Muscle of leg (tissue), 3 donors: ENCODE measurements at regions not wholly inside any gene's neighbourhood (a gene's known extent, or its start where the extent isn't known, plus 50 kb on each side); places are given as distances from the start of the nearest gene placed in this dataset.

Source experiments
- DNase-seq: peaks from one replicate; pipeline ENCODE4 v3.0.0; 2013
- H3K27ac ChIP-seq: one replicate; pipeline ENCODE4 v1.5.1; 2013; ENCODE audit warnings: mild to moderate bottlenecking, low read length, control low read depth
- H3K27me3 ChIP-seq: one replicate; pipeline ENCODE4 v1.6.1; 2013; ENCODE audit warnings: low read length; ENCODE audit not compliant: control insufficient read depth, insufficient read depth
- H3K36me3 ChIP-seq: one replicate; pipeline ENCODE4 v1.6.1; 2013; ENCODE audit warnings: low read length; ENCODE audit not compliant: control insufficient read depth, insufficient read depth
- H3K4me1 ChIP-seq: one replicate; pipeline ENCODE4 v1.6.1; 2013; ENCODE audit warnings: low read length; ENCODE audit not compliant: control insufficient read depth, insufficient read depth
- H3K4me3 ChIP-seq: one replicate; pipeline ENCODE4 v1.5.1; 2013; ENCODE audit warnings: low read length, control low read depth
- H3K9me3 ChIP-seq: replicated peaks from 2 replicates; pipeline ENCODE4 v1.6.1; 2013; ENCODE audit warnings: low read depth, low read length; ENCODE audit not compliant: control insufficient read depth
- WGBS: methylation state at CpG from one replicate; pipeline ENCODE4 v1.1.5; 2013; ENCODE audit warnings: missing lambda C conversion rate; ENCODE audit not compliant: insufficient coverage; 5-methylcytosine and 5-hydroxymethylcytosine counted together

DNA sequence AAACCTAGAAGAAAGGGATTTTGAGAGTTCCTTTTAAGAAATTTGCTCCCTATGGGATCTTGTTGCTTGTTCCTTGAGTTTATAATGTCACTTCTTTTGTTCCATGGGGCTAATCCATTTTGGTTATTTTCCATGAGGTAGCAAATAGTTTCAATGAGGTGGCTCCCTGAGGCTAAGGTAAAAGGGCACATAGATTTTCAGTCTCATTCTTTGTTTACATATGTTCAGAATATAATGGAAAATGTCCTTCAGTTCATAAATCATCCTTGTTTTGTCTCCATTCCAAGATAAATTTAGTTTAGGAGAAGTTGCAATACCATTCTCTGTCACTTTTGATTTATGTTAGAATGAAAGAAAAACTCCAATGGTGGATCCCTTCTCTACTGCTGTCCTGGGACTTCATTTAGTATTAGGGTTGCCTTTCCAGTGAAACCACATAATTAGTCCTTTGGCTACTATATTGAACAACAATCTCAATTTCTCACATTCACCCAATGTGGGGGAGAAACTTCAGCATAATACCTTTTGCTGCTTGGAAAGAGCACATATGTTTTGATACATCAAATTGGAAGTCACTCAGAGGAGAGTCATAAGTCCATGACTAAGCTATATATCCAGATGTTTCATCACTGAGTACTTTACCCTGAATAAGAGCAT, 80.9 kb upstream of the ADAMTS5 start:
- Histone ChIP-seq H3K4me3 (no peak overlapping the region), H3K4me1 (peaks cover 2% of the 10 kb centered on the region), H3K9me3 (no peaks in the 10 kb centered on the region), H3K27ac (no peak overlapping the region), H3K27me3 (no peaks in the 10 kb centered on the region), H3K36me3 (no peaks in the 10 kb centered on the region)
- peak; percentile 22 for DNase-seq

DNA sequence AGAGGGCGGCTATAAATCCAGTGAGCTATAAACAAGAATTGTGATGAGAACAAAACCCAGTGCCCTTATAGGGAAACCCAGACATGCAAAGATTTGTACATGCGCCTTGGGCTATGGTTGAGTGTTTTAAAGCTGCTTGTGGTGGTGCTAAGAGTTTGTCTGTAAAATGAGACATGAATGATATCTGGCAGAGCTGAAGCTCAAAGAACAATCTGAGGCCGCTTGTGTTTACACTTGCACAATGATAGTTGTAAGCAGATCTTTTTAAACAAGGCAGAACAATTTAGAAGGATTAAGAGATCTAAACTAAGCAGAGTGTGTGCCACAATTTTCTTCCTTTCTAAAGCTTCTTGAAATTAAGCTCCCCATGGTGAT, 80.4 kb upstream of the ADAMTS5 start:
- peak; percentile 17 for DNase-seq
- H3K36me3 ChIP-seq: no peaks in the 10 kb centered on the region

GRCh38 chr21:27045281-27045985, 78.5 kb upstream of the ADAMTS5 start:
- no peak overlapping the region for H3K27ac ChIP-seq
- H3K9me3 ChIP-seq: no peaks in the 10 kb centered on the region
- H3K4me3 ChIP-seq: no peak overlapping the region
- DNase-seq: peak; percentile 35
- no CpG with 5 or more reads among the region's 3 CpGs for WGBS
- no peaks in the 10 kb centered on the region for H3K36me3 ChIP-seq
- H3K27me3 ChIP-seq: no peaks in the 10 kb centered on the region
- H3K4me1 ChIP-seq: peaks cover 2% of the 10 kb centered on the region

More for the DNA sequence above, 80.4 kb upstream of the ADAMTS5 start:
- Histone ChIP-seq H3K27ac (no peak overlapping the region), H3K9me3 (no peaks in the 10 kb centered on the region), H3K27me3 (no peaks in the 10 kb centered on the region), H3K4me3 (no peak overlapping the region), H3K4me1 (peaks cover 2% of the 10 kb centered on the region)
- 71% methylated on average over 3 of the region's 3 CpGs for WGBS

- Histone ChIP-seq H3K27ac (no peak overlapping the region), H3K36me3 (no peaks in the 10 kb centered on the region), H3K27me3 (no peaks in the 10 kb centered on the region), H3K4me1 (peaks cover 2% of the 10 kb centered on the region), H3K4me3 (no peak overlapping the region), H3K9me3 (no peaks in the 10 kb centered on the region)
- DNase-seq: no peak
- WGBS: no CpG with 5 or more reads among the region's 1 CpG
These were observed 76.5 kb upstream of the ADAMTS5 start for GRCh38 chr21:27043377-27043776.

DNA sequence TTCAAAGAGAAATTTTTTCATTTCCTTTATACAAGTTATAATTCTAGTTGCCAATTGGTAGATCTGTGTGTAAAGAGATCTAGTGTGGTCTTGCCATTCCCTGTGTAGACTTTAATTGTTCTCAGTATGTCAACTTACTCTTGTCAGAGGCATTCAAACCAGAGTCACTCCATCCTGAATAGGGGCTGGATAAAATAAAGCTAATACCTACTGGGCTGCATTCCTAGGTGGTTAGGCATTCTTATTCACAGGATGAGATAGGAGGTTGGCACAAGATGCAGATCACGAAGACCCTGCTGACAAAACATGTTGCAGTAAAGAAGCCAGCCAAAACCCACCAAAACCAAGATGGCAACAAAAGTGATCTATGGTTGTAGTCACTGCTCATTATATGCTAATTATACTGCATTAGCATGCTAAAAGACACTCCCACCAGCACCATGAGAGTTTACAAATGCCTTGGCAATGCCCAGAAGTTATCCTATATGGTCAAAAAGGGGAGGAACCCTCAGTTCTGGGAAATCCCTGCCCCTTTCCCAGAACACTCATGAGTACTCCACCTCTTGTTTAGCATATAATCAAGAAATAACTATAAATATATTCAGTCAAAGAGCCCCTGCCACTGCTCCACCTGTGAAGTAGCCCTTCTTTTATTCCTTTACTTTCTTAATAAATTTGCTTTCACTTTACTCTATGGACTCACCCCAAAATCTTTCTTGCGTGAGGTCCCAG, 74.0 kb upstream of the ADAMTS5 start:
- Histone ChIP-seq H3K4me1 (no peaks in the 10 kb centered on the region), H3K36me3 (no peaks in the 10 kb centered on the region), H3K4me3 (no peak overlapping the region), H3K27me3 (no peaks in the 10 kb centered on the region), H3K9me3 (no peaks in the 10 kb centered on the region), H3K27ac (no peak overlapping the region)
- DNase-seq: no peak
- no CpG with 5 or more reads among the region's 2 CpGs for WGBS

GRCh38 chr21:27036736-27037301, 69.9 kb upstream of the ADAMTS5 start:
- Histone ChIP-seq H3K9me3 (no peaks in the 10 kb centered on the region), H3K4me3 (no peak overlapping the region), H3K36me3 (no peaks in the 10 kb centered on the region), H3K27me3 (no peaks in the 10 kb centered on the region), H3K27ac (peak overlapping the region; percentile 23), H3K4me1 (no peaks in the 10 kb centered on the region)
- WGBS: 43% methylated on average over 3 of the region's 3 CpGs
- peak; percentile 36 for DNase-seq

DNA sequence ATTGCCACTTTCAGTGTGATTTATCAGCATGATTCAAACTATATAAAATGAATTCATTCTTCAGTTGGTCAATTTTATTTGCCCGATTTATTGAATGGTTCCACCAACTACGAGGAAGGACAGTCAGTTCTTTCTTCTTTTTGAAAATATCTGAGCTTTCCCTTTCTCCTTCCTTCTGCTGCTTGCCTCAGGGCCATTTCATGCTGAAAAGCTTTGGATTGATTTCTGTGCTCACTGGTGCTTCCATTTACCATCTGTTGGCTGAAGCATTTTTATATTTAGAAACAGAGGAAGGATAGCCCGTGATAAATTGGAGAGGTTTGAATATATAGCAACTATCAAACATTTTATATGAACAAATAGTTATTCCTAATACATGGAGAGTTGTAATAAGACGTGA, 68.9 kb upstream of the ADAMTS5 start:
- no peaks in the 10 kb centered on the region for H3K36me3 ChIP-seq
- DNase-seq: no peak
- H3K4me3 ChIP-seq: no peak overlapping the region
- H3K27me3 ChIP-seq: no peaks in the 10 kb centered on the region
- H3K27ac ChIP-seq: no peak overlapping the region
- WGBS: no CpG with 5 or more reads among the region's 4 CpGs
- H3K9me3 ChIP-seq: no peaks in the 10 kb centered on the region
- no peaks in the 10 kb centered on the region for H3K4me1 ChIP-seq

GRCh38 chr21:27034796-27035195, 67.9 kb upstream of the ADAMTS5 start:
- no peak for DNase-seq
- H3K4me3 ChIP-seq: no peak overlapping the region
- no CpG with 5 or more reads among the region's 1 CpG for WGBS

DNA sequence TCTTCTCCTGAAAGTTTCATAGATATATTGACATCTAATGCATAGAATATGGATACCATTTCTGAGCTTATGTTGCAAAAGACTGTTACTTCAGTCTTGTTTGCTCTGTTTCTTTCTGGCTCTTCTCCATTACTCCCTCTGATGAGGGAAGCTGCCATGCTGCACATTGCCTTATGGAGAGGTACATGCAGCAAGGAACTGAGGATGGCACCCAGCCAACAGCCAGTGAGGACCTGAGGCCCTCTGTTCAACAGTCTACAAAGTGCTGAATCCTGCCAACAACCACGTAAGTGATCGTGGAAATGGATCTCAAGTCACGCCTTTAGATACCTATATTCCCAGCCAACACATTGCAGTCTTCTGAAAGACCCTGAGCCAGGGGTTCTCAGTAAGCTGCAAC, 66.6 kb upstream of the ADAMTS5 start:
- no peaks in the 10 kb centered on the region for H3K4me1 ChIP-seq
- WGBS: 33% methylated on average over 3 of the region's 3 CpGs
- peak; percentile 5 for DNase-seq

More at GRCh38 chr21:27034796-27035195, 67.9 kb upstream of the ADAMTS5 start:
- no peaks in the 10 kb centered on the region for H3K36me3 ChIP-seq
- no peak overlapping the region for H3K27ac ChIP-seq
- H3K27me3 ChIP-seq: no peaks in the 10 kb centered on the region
- H3K4me1 ChIP-seq: no peaks in the 10 kb centered on the region
- H3K9me3 ChIP-seq: no peaks in the 10 kb centered on the region

DNA sequence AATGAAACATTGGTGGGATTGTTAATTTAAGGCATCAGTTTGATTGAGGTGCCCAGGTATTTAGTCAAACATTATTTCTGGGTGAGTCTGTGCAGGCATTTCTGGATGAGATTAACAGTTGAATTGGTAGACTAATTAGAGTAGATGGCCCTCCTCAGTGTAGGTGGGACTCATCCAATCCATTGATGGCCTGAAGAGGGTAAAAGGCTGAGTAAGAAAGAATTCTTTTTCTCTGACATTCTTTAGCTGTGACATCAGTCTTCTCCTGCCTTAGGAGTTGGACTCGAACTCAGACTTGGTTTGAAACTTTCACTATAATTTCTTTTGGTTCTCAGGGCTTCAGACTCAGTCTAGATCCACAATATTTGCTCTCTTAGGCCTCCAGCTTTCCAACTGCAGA, 59.6 kb upstream of the ADAMTS5 start:
- no peaks in the 10 kb centered on the region for H3K9me3 ChIP-seq
- 73% methylated on average over 1 of the region's 1 CpG for WGBS
- H3K4me3 ChIP-seq: no peak overlapping the region
- H3K27me3 ChIP-seq: no peaks in the 10 kb centered on the region
- DNase-seq: no peak
- peaks cover 3% of the 10 kb centered on the region for H3K4me1 ChIP-seq
- H3K27ac ChIP-seq: no peak overlapping the region
- H3K36me3 ChIP-seq: no peaks in the 10 kb centered on the region

More for the DNA sequence above, 66.6 kb upstream of the ADAMTS5 start:
- H3K27ac ChIP-seq: no peak overlapping the region
- no peaks in the 10 kb centered on the region for H3K9me3 ChIP-seq
- H3K36me3 ChIP-seq: no peaks in the 10 kb centered on the region
- no peaks in the 10 kb centered on the region for H3K27me3 ChIP-seq
- H3K4me3 ChIP-seq: no peak overlapping the region
